ENCODE measurements at regions not wholly inside any gene's neighbourhood (a gene's known extent, or its start where the extent isn't known, plus 50 kb on each side); places are given as distances from the start of the nearest gene placed in this dataset.

- 75% methylated on average over 1 of the region's 1 CpG for WGBS
- no peaks in the 10 kb centered on the region for H3K27me3 ChIP-seq (replicated peaks; ENCODE audit: insufficient read depth)
- TF ChIP-seq POLR2A (IDR thresholded peaks at IDR 0.05), result no peak
- no peak for TF ChIP-seq POLR2AphosphoS5 (IDR thresholded peaks at IDR 0.05)
- H3K27ac ChIP-seq, result no peak overlapping the region
- no peaks in the 10 kb centered on the region for H3K36me3 ChIP-seq
- DNase-seq (ENCODE audit: low spot score), result no peak
- H3K4me3 ChIP-seq, result no peak overlapping the region
- intact Hi-C loops (cut with DNase I), result no loop called here
- H3K9me3 ChIP-seq, result no peaks in the 10 kb centered on the region
- no peaks in the 10 kb centered on the region for H3K4me1 ChIP-seq (replicated peaks)
Measured at GRCh38 chr2:188752311-188752710, 221.9 kb upstream of the COL3A1 start.

GRCh38 chr2:188762151-188762550 is 212.0 kb upstream of the COL3A1 start:
- 93% methylated on average over 2 of the region's 2 CpGs for WGBS

DNA sequence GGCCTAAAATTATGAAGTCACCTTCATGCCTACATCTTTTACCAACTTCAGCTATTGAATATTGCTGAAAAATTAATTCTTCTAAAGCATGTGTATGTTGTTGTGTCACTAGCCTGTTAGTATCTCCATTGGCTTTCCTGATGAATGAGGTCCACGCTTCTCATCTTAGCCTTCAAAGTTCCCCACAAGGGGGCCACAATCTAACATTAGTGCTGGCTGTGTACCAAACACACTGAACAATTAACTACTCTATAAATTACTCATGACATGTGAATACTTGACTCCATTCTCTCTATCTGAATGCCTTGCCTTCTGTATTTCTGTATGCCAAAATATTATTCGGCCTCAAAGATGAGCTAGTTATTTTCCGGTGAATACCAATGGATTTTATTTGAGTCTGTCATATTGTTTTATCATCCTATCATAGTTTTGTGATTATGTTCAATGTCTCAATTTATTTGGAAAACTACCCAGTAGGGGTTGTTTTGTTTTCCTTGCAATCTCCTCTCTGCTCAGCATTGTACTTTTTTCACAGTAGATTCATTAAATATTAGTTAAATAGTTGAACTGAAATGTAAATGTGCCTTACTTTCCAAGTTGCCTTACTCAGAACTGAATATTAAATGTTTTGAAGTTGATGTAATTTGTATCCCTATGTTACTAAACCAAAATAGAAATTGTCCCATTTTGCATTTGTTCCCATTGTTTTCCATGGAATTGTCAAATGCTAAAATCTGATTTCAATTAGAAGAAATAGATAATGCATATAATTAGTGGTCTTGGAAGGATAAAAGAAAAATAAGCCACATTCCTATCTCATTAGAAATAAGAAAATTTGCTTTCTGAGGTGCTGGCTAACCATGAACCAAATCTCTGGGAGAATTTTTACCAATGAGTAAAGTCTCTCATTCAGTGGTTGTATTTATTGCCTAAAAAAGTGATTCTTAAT is 208.4 kb upstream of the COL3A1 start:
- H3K27ac ChIP-seq, result no peak overlapping the region
- TF ChIP-seq CTCF (IDR thresholded peaks at IDR 0.05) (no peak), POLR2AphosphoS5 (IDR thresholded peaks at IDR 0.05) (no peak), POLR2A (IDR thresholded peaks at IDR 0.05) (no peak)
- no peaks in the 10 kb centered on the region for H3K9me3 ChIP-seq
- DNase-seq (ENCODE audit: low spot score), result no peak
- intact Hi-C loops (cut with DNase I), result no loop called here
- H3K27me3 ChIP-seq (replicated peaks; ENCODE audit: insufficient read depth), result no peaks in the 10 kb centered on the region
- no peaks in the 10 kb centered on the region for H3K36me3 ChIP-seq
- H3K4me1 ChIP-seq (replicated peaks), result no peaks in the 10 kb centered on the region
- 51% methylated on average over 3 of the region's 3 CpGs for WGBS
- no peak overlapping the region for H3K4me3 ChIP-seq

More at GRCh38 chr2:188762151-188762550, 212.0 kb upstream of the COL3A1 start:
- no peaks in the 10 kb centered on the region for H3K27me3 ChIP-seq (replicated peaks; ENCODE audit: insufficient read depth)
- no peak for DNase-seq (ENCODE audit: low spot score)
- H3K4me1 ChIP-seq (replicated peaks), result no peaks in the 10 kb centered on the region
- intact Hi-C loops (cut with DNase I), result no loop called here
- no peak overlapping the region for H3K4me3 ChIP-seq
- H3K27ac ChIP-seq, result no peak overlapping the region
- TF ChIP-seq POLR2A (IDR thresholded peaks at IDR 0.05) (no peak), CTCF (IDR thresholded peaks at IDR 0.05) (no peak), POLR2AphosphoS5 (IDR thresholded peaks at IDR 0.05) (no peak)
- H3K9me3 ChIP-seq, result no peaks in the 10 kb centered on the region
- H3K36me3 ChIP-seq, result no peaks in the 10 kb centered on the region

DNA sequence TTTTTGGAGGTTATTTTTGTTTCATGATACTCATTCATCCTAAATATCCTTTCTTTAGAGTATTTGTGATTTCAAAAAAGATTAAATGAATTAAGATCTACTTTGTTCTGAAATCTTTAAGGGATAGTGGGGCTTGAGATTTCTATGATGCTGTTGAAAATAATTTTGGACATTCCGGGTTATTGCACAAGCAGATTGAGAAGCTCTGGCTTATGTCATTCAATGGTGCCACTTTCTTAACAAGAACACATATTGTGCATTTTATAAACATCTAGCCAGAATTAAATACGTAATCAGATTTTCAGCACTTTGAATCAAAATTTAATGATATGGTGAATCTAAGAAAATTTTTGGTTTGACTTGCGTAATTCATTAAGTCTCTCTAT is 207.7 kb upstream of the COL3A1 start:
- Histone ChIP-seq H3K4me1 (replicated peaks) (no peaks in the 10 kb centered on the region), H3K36me3 (no peaks in the 10 kb centered on the region), H3K27ac (no peak overlapping the region), H3K4me3 (no peak overlapping the region), H3K9me3 (no peaks in the 10 kb centered on the region), H3K27me3 (replicated peaks; ENCODE audit: insufficient read depth) (no peaks in the 10 kb centered on the region)
- TF ChIP-seq POLR2A (IDR thresholded peaks at IDR 0.05), result no peak
- no peak for TF ChIP-seq POLR2AphosphoS5 (IDR thresholded peaks at IDR 0.05)
- DNase-seq (ENCODE audit: low spot score), result no peak
- WGBS, result 97% methylated on average over 3 of the region's 3 CpGs
- intact Hi-C loops (cut with DNase I), result no loop called here

- Histone ChIP-seq H3K36me3 (no peaks in the 10 kb centered on the region), H3K4me3 (no peak overlapping the region), H3K4me1 (replicated peaks) (no peaks in the 10 kb centered on the region), H3K9me3 (no peaks in the 10 kb centered on the region), H3K27me3 (replicated peaks; ENCODE audit: insufficient read depth) (no peaks in the 10 kb centered on the region), H3K27ac (no peak overlapping the region)
- WGBS, result 69% methylated on average over 1 of the region's 1 CpG
- no peak for TF ChIP-seq POLR2A (IDR thresholded peaks at IDR 0.05)
- TF ChIP-seq CTCF (IDR thresholded peaks at IDR 0.05), result no peak
- no peak for TF ChIP-seq POLR2AphosphoS5 (IDR thresholded peaks at IDR 0.05)
- intact Hi-C loops (cut with DNase I), result no loop called here
- DNase-seq (ENCODE audit: low spot score), result no peak
Measured at GRCh38 chr2:188767176-188767575, 207.0 kb upstream of the COL3A1 start.

- 74% methylated on average over 5 of the region's 5 CpGs for WGBS
- Histone ChIP-seq H3K36me3 (no peaks in the 10 kb centered on the region), H3K27me3 (replicated peaks; ENCODE audit: insufficient read depth) (no peaks in the 10 kb centered on the region), H3K4me3 (no peak overlapping the region), H3K9me3 (no peaks in the 10 kb centered on the region), H3K4me1 (replicated peaks) (no peaks in the 10 kb centered on the region), H3K27ac (no peak overlapping the region)
- DNase-seq (ENCODE audit: low spot score), result no peak
- intact Hi-C loops (cut with DNase I), result no loop called here
- no peak for TF ChIP-seq POLR2AphosphoS5 (IDR thresholded peaks at IDR 0.05)
- TF ChIP-seq POLR2A (IDR thresholded peaks at IDR 0.05), result no peak
- TF ChIP-seq CTCF (IDR thresholded peaks at IDR 0.05), result no peak
Measured at GRCh38 chr2:188770296-188770695, 203.9 kb upstream of the COL3A1 start.

All from prostate gland (tissue), 2 donors.